HG02973 (cell line): ENCODE measurements at regions not wholly inside any gene's neighbourhood (a gene's known extent, or its start where the extent isn't known, plus 50 kb on each side); places are given as distances from the start of the nearest gene placed in this dataset.
"Not testable (repeated sequence)": the region's sequence is repeated elsewhere in the genome, so short reads cannot be mapped to it uniquely, and the experiment has no call there.

Experiments
- ATAC-seq: cut with Tn5 transposase; IDR thresholded peaks from one replicate; pipeline ENCODE4 v1.9.1; 2021; ENCODE audit warnings: moderate library complexity; ENCODE audit not compliant: unreplicated experiment

DNA sequence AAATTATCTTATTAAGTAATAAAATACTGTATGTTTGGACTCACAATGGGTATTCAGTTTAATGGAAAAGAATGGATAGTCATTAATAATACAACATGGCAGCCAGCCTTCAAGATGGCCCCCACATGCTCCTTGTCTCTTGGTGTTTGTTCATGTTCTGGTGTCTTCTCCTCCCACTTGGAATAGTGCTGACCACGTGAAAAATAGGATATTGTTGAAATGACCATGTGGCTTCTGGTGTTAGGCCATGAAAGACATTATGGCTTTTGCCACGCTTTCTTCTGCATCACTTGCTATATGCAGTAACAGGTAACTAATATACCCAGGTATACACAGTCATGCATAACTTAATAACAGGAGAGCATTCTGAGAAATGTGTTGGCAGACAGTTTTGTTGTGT, 341.0 kb downstream of the KCNJ2 start:
- ATAC-seq, result no peak

DNA sequence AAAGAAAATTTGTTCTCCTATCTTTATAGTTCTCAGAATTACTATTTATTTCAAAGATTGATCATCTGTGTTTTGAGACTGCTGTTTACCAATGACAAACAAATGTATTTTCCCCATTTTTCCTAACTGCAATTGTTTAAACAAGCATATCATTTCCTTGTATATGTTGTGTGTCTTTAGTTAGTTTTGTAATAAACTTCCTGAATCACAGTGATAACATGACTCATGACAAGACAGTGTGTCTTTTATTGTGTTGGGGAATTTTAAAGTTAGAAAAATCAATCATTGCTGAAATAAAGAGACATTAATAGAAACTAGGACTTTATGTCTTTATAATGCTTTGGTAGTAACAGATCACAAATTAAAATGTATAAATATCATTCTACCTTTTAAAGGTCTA, 348.5 kb downstream of the KCNJ2 start:
- no peak for ATAC-seq

GRCh38 chr17:70519300-70519699, 350.0 kb downstream of the KCNJ2 start:
- ATAC-seq, result no peak

DNA sequence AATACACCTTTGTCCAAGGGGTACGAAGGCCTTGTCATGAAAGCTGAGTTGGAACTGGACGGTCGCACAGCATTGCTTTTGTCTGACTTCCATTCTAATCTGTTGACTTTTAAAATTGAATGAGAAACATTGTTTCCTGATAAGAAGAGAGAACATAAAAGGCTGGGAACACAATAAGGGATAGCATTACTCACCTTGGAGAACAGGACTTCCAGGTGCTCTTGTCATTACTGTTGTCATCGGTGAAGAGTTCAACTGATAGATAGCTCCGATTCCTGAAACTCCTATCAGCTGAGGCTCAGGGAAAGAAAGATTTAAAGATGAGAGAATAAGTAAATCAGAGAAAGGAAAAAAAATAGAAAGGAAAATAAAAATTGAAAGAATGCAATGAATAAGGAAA, 351.1 kb downstream of the KCNJ2 start:
- ATAC-seq, result no peak

- ATAC-seq, result no peak
These were observed 351.6 kb downstream of the KCNJ2 start for GRCh38 chr17:70520956-70521355.

DNA sequence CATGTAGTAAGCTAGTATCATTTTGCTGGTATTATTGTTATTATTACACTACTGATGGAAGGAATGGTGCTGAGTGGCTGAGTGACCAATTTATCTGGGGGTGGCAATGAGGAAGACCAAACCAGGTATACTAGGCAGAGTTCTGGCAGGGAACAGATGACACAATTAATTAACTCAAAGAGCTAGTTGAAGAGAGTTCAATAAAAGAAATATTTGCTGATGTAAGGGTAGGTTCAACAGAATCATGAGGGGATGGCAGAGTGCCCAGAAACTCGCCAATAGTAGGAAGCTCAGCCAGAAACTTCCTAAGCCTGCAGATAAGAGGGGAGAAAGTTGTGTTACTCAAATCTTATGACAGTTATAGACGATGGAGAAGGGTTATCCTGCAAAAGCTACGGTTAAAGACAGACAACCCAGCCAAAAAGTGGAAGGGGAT, 352.5 kb downstream of the KCNJ2 start:
- ATAC-seq, result no peak

DNA sequence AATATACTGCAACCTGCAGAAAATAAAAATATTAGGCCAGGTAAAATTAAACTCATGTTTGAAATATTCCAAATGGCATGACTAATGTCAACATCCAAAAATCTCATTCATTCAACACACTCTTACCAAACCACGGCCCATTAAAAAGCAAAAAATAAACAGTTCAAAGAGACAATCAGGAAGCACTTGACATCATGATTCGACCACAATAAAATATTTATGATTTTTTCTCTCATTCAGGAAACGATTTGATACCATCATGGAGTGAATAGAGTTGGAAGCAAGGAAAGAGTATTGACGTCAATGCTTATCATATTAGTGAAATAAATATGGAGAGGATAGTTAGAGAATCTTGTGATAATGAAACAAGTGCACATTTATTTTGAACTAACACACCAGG, 354.1 kb downstream of the KCNJ2 start:
- ATAC-seq, result no peak

- ATAC-seq, result not testable (repeated sequence)
These were observed 355.7 kb downstream of the KCNJ2 start for GRCh38 chr17:70525035-70525434.

DNA sequence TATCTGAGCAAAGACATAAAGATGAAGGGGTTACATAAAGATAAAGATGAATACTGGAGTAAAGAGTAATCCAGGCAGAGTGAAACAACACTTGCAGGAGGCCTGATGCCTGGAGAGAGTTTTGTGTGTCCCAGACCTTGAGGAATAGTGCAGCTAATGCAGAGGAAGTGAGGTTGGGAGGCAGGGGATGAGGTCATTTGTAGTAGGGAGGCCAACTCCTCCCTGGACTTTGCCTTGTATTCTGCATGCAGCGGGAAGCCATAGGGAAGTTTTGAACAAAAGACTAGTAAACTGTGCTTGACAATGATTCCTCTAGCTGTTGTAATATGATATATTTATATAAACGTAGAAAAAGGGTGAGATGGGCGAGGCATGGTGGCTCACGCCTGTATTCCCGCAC, 356.6 kb downstream of the KCNJ2 start:
- no peak for ATAC-seq

DNA sequence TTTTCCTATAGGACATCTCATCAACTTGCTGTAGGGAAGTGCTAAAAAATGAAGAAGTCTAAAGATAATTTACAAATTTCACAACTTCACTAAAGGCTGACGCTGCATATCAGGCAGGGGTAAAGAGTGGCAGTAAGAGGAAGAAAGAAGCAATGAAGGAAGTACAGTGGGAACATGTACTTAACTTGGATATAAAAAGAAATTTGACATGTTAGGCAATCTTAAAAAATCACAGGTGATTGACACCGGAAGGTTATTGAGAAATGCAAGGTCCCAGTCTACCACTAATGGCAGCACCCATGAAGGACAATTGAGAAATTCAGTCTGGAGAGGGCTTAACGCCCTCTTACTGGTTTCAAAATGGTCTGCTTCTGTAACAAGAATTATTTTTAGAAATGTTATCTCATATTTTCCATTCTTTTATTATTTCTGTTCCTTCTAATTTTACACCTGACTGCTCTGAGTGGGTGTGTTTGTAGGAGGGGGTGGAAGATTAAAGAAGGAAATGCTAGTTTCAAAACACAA, 358.1 kb downstream of the KCNJ2 start:
- ATAC-seq, result no peak

- ATAC-seq, result no peak
These were observed 364.1 kb downstream of the KCNJ2 start for GRCh38 chr17:70533427-70533826.

DNA sequence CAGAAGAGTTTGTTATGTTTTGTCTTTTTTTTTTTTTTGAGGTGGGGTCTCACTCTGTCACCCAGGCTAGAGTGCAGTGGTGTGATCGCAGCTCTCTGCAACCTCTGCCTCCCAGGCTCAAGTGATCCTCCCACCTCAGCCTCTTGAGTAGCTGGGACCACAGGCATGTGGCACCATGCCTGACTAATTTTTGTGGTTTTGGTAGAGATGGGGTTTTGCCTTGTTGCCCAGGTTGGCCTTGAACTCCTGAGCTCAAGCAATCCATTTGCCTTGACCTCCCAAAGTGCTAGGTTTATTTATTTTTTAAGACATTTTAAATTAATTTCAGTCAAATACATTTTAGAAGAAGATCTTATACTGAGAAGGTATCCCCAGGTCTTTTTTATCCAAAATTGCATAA, 366.7 kb downstream of the KCNJ2 start:
- ATAC-seq, result no peak

GRCh38 chr17:70539132-70539924, 370.0 kb downstream of the KCNJ2 start:
- ATAC-seq, result no peak

GRCh38 chr17:70542876-70543275, 373.5 kb downstream of the KCNJ2 start:
- ATAC-seq, result no peak

GRCh38 chr17:70544317-70544716, 375.0 kb downstream of the KCNJ2 start:
- no peak for ATAC-seq

GRCh38 chr17:70552230-70552981, 383.1 kb downstream of the KCNJ2 start:
- no peak for ATAC-seq

DNA sequence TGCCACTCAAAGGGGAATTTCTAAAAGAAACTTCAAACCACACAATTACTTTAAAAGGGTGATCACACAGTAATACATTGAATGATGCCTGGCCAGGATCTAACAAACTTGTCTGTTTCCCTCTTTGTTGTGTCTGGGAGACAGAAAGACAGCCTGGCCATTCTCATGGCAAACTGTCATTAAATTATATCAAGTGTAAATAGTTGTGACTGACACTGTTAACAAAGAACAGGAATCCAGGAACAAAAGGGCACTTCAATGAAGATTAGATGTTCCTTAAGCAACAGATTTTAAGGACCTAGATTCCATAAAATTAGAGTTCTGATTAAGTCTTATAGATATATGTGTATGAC, 383.6 kb downstream of the KCNJ2 start:
- ATAC-seq, result no peak

DNA sequence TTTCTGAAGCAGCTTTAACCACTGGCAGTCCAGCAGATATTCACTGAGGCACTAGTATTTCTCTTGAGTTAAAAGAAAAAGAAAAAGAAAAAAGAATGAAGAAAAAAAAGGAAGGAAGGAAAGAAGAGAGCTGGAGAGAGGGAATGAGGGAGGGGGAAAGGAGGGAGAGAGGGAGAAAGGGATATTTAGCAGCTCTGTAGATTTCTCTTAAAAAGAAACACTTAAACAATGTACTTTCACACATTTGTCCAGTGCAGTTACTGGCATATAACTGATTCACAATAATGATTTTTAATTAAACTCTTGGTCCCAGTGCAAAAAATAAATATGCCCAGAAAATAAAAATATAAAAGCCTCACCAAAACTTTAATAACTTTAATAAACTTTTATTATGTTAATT, 386.4 kb downstream of the KCNJ2 start:
- no peak for ATAC-seq

- no peak for ATAC-seq
These were observed 389.5 kb downstream of the KCNJ2 start for GRCh38 chr17:70558821-70559220.

DNA sequence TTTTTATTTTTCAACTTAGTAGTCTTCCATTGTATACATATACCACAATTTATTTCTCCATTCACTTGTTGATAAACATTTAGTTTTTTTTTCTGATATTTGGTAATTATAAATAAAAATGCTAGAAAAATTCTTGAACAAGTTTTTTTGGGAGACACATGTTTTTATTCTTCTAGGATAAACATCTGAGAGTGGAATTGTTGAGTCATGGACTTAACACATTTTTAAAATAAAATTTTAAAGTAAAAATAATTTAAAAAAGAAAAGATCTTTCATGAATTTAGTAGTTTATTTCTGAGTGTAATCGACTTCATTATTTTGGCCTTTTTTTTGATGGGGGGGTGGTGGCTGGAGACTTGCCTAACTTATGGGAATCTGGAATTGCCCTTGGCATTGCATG, 391.1 kb downstream of the KCNJ2 start:
- no peak for ATAC-seq

DNA sequence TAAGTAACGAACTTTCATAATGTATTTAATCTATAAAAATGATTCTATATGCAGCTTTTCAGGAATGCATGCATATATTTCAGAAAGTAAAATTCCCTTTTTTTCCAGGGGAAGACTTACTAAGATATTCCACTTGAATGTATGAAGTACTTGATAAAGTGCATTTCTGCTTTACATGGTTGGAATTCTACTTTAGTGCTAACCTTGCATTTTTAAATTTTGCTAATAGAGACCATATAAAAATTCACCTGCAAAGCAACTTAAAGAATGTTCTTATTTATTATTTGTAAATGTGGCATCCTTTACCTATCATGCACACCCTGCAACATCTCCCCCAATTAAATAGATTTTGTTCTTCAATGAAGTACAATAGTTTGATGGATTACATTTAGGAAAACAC, 392.8 kb downstream of the KCNJ2 start:
- no peak for ATAC-seq

- ATAC-seq, result no peak
These were observed 394.0 kb downstream of the KCNJ2 start for GRCh38 chr17:70563281-70563820.
